A549 (cell line): ENCODE measurements at regions not wholly inside any gene's neighbourhood (a gene's known extent, or its start where the extent isn't known, plus 50 kb on each side); places are given as distances from the start of the nearest gene placed in this dataset.

Experiments
- ATAC-seq, 2 experiments: fragments of 200-7000 bp in 1 of 2; fragments of >200 bp in 1 of 2; cut with Nextera tagmentation in 1 of 2; cut with Tn5 transposase in 1 of 2; 3 replicates each; pipeline versions ENCODE4 v1.8.0 to v1.9.1; 2018 to 2020; ENCODE audit warnings: mild to moderate bottlenecking in 1 of 2, moderate library complexity in 1 of 2
- CTCF ChIA-PET: fragments of 300-600 bp; sonication (Branson Sonifier 250); formaldehyde crosslinking; extraction: SDS; loops from one replicate; lab custom pipeline; 2021; ENCODE audit warnings: antibody characterized with exemption, inconsistent platforms; lab: Yijun Ruan, JAX
- POLR2A ChIA-PET: fragments of 350-600 bp; formaldehyde crosslinking; extraction: SDS; loops from one replicate; lab custom pipeline; 2021; ENCODE audit warnings: antibody characterized with exemption, inconsistent platforms; lab: Yijun Ruan, JAX
- DNase-seq, 2 experiments: peaks; one replicate each; pipeline versions ENCODE4 v3.0.0 to v3.0.0-alpha.2; 2011 to 2016; ENCODE audit warnings: low read depth in 1 of 2, low spot score in 1 of 2
- FAIRE-seq: peaks from 2 replicates; lab custom pipeline; 2011; peaks lifted over from hg19 to GRCh38; lab: Jason Lieb, UNC
- H3K27ac ChIP-seq, 2 experiments: fragments of >200 bp; sonication (Bioruptor Twin); formaldehyde crosslinking; 3 replicates each; pipeline ENCODE4 v1.5.1; 2016 to 2017
- H3K4me1 ChIP-seq: fragments of >200 bp; sonication (Bioruptor Twin); formaldehyde crosslinking; 3 replicates; pipeline ENCODE4 v1.6.1; 2016
- H3K4me2 ChIP-seq: fragments of >200 bp; sonication (Bioruptor Twin); formaldehyde crosslinking; 3 replicates; pipeline ENCODE4 v1.6.1; 2016
- H3K4me3 ChIP-seq: fragments of >200 bp; sonication (Bioruptor Twin); formaldehyde crosslinking; 3 replicates; pipeline ENCODE4 v1.5.1; 2016
- H3K9me3 ChIP-seq: fragments of >200 bp; sonication (Bioruptor Twin); formaldehyde crosslinking; 3 replicates; pipeline ENCODE4 v1.6.1; 2016
- CBX2 ChIP-seq: fragments of 200-600 bp; sonication (generic); IDR thresholded peaks from 2 replicates; pipeline ENCODE4 v1.6.1; 2016; ENCODE audit warnings: low read depth, mild to moderate bottlenecking, borderline replicate concordance
- CBX8 ChIP-seq: fragments of 200-600 bp; sonication (generic); IDR thresholded peaks from 2 replicates; pipeline ENCODE4 v1.6.1; 2016
- EHMT2 ChIP-seq: fragments of 200-600 bp; sonication (generic); IDR thresholded peaks from 2 replicates; pipeline ENCODE4 v1.6.1; 2016; ENCODE audit warnings: antibody characterized with exemption, low read depth, mild to moderate bottlenecking, moderate library complexity
- ESRRA ChIP-seq: fragments of 150-350 bp; IDR thresholded peaks from 2 replicates; pipeline ENCODE4 v1.6.1; 2014; ENCODE audit warnings: mild to moderate bottlenecking, low read length, borderline replicate concordance
- FOSL2 ChIP-seq, 2 experiments: fragments of 450-650 bp in 1 of 2; fragments of >200 bp in 1 of 2; sonication (Bioruptor Twin) in 1 of 2; formaldehyde crosslinking; IDR thresholded peaks; 2 replicates each; pipeline versions ENCODE4 v1.5.0 to v1.6.1; 2016 to 2020; ENCODE audit warnings: mild to moderate bottlenecking in 1 of 2, moderate library complexity in 1 of 2
- GATA3 ChIP-seq: IDR thresholded peaks from 2 replicates; pipeline ENCODE4 v1.6.1; 2012; ENCODE audit warnings: borderline replicate concordance
- HEYL ChIP-seq: fragments of 250-450 bp; sonication (Bioruptor Pico); IDR thresholded peaks from 2 replicates; pipeline ENCODE4 v1.8.0; 2021; ENCODE audit warnings: mild to moderate bottlenecking, moderate library complexity
- HOXA7 ChIP-seq: fragments of 250-450 bp; sonication (Bioruptor Pico); IDR thresholded peaks from 2 replicates; pipeline ENCODE4 v1.5.0; 2020; ENCODE audit warnings: mild to moderate bottlenecking, moderate library complexity
- HOXB13 ChIP-seq: fragments of 250-450 bp; sonication (Bioruptor Pico); IDR thresholded peaks from 2 replicates; pipeline ENCODE4 v1.5.0; 2020; ENCODE audit warnings: low read depth, mild to moderate bottlenecking, moderate library complexity
- HOXB5 ChIP-seq: fragments of 250-450 bp; sonication (Bioruptor Pico); IDR thresholded peaks from 2 replicates; pipeline ENCODE4 v1.5.0; 2020; ENCODE audit warnings: mild to moderate bottlenecking, moderate library complexity
- JUN ChIP-seq, 2 experiments: fragments of >200 bp; sonication (Bioruptor Twin); formaldehyde crosslinking; IDR thresholded peaks; 2 replicates in 1 of 2; 3 replicates in 1 of 2; pipeline ENCODE4 v1.6.1; 2016 to 2017
- JUNB ChIP-seq: fragments of >200 bp; sonication (Bioruptor Twin); formaldehyde crosslinking; IDR thresholded peaks from 2 replicates; pipeline ENCODE4 v1.6.1; 2016
- NPAS2 ChIP-seq: fragments of 250-450 bp; sonication (Bioruptor Pico); IDR thresholded peaks from 2 replicates; pipeline ENCODE4 v1.8.0; 2022; ENCODE audit warnings: mild to moderate bottlenecking, moderate library complexity, borderline replicate concordance
- NR3C1 ChIP-seq: fragments of >200 bp; sonication (Bioruptor Twin); formaldehyde crosslinking; IDR thresholded peaks from 3 replicates; pipeline ENCODE4 v1.6.1; 2017
- PHF8 ChIP-seq: fragments of 200-600 bp; sonication (generic); IDR thresholded peaks from 2 replicates; pipeline ENCODE4 v1.6.1; 2016; ENCODE audit warnings: low read depth, mild to moderate bottlenecking, antibody characterized with exemption, moderate library complexity, borderline replicate concordance
- POLR2A ChIP-seq: IDR thresholded peaks from 2 replicates; pipeline ENCODE4 v1.6.1; 2012; ENCODE audit warnings: mild to moderate bottlenecking, low read length
- RCOR1 ChIP-seq: fragments of 150-350 bp; IDR thresholded peaks from 2 replicates; pipeline ENCODE4 v1.6.1; 2014; ENCODE audit warnings: antibody characterized with exemption, low read length, low read depth
- RFX5 ChIP-seq: fragments of 450-650 bp; IDR thresholded peaks from 2 replicates; pipeline ENCODE4 v1.7.1; 2014; ENCODE audit warnings: antibody characterized with exemption, mild to moderate bottlenecking, moderate library complexity
- SREBF2 ChIP-seq: fragments of 450-650 bp; IDR thresholded peaks from 2 replicates; pipeline ENCODE4 v1.6.1; 2014; ENCODE audit warnings: mild to moderate bottlenecking, moderate library complexity
- TFCP2L1 ChIP-seq: fragments of 250-450 bp; sonication (Bioruptor Pico); IDR thresholded peaks from 2 replicates; pipeline ENCODE4 v1.5.0; 2021; ENCODE audit warnings: mild to moderate bottlenecking
- ZC3H11A ChIP-seq: fragments of 450-650 bp; IDR thresholded peaks from 2 replicates; pipeline ENCODE4 v1.6.1; 2014; ENCODE audit warnings: antibody characterized with exemption, mild to moderate bottlenecking
- ZSCAN20 ChIP-seq: fragments of 250-450 bp; sonication (Bioruptor Pico); IDR thresholded peaks from 2 replicates; pipeline ENCODE4 v1.8.0; 2022; ENCODE audit warnings: mild to moderate bottlenecking, moderate library complexity
- WGBS: methylation state at CpG from one replicate; pipeline ENCODE4 v1.1.6; 2017; ENCODE audit errors: missing lambda C conversion rate; 5-methylcytosine and 5-hydroxymethylcytosine counted together
- TF ChIP-seq, protein P1 (sequence below): fragments of 450-650 bp; IDR thresholded peaks from 2 replicates; pipeline ENCODE4 v1.6.1; 2014; ENCODE audit warnings: antibody characterized with exemption
- TF ChIP-seq, protein P2 (sequence below): fragments of >200 bp; sonication (Bioruptor Twin); formaldehyde crosslinking; IDR thresholded peaks from 2 replicates; pipeline ENCODE4 v1.6.1; 2016
- TF ChIP-seq, protein P3 (sequence below): fragments of 250-450 bp; sonication (Bioruptor Pico); IDR thresholded peaks from 2 replicates; pipeline ENCODE4 v1.5.0; 2021; ENCODE audit warnings: mild to moderate bottlenecking, moderate library complexity, borderline replicate concordance
- TF ChIP-seq, protein P4 (sequence below): fragments of >200 bp; sonication (Bioruptor Twin); formaldehyde crosslinking; IDR thresholded peaks from 3 replicates; pipeline ENCODE4 v1.6.1; 2016
- TF ChIP-seq, protein P5 (sequence below): IDR thresholded peaks from 2 replicates; pipeline ENCODE4 v1.6.1; 2012

DNA sequence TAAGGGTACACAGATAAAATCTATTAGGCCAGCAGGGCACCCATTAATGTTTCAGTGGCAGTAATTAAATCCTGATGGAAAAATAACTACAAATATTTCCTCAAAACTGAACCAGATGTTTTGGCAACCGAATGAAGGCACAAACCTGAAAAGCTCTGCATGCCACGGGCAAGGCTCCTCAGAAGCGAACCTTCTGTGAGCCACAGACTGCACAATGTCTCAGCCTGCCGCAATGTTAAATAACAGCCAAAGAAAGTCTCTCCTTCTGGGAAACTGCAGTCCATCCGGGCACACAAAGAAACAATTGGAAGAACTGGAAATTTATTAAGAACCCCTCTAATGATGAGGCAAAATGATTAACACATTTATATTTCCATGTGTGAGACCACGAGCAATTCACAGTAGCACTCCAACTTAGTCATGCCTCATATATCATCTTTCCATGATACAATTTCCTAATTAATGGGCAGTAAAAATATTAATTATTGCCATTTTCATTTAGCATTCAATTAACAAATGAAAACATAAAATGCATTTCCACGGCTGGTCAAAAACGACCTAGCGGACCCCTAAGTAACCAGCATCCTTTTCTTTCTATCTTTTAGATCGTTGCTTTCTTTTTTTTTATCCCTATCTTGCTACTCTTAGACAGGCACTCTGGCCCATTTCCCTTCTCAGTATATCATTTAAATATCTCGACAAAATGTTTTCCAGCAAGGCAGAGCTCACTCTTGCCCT is 237.5 kb downstream of the EPHA4 start:
- no peak for ATAC-seq
- WGBS: 24% methylated on average over 11 of the region's 11 CpGs

DNA sequence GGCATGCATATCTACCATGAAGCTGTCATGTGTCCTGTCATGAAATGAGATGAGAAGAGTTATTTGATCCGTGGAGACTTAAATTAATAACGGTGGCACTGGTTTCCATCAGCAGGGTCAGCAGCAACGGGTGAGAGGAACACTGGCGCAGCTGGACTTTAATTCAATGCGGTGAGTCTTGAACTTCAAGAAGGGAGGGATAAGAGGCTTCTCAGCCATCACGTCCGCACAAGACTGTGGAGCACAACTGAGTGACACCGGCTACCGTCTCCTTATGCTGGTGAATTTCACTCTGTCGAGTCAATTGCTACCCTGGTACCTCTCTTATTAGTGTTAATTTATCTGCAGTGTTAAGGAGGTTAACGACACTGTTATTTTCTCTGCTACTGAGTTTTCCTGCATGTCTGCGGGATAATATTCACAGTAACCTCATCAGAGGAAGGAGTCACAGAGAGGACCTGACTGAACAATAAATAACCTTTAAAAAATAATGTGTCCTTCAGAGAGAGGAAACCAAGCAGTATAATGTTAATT is 236.8 kb downstream of the EPHA4 start:
- WGBS: 22% methylated on average over 12 of the region's 12 CpGs
- FAIRE-seq: no peak
- CTCF ChIA-PET: no interaction called here

More for the DNA sequence above, 237.5 kb downstream of the EPHA4 start:
- DNase-seq (no peak), FAIRE-seq (no peak)
- Histone ChIP-seq H3K4me2 (no peak overlapping the region), H3K27ac (no peak overlapping the region), H3K4me3 (no peak overlapping the region), H3K4me1 (no peaks in the 10 kb centered on the region), H3K9me3 (no peaks in the 10 kb centered on the region)
- POLR2A ChIA-PET: no interaction called here
- CTCF ChIA-PET: no interaction called here
- TF ChIP-seq, protein P1, sequence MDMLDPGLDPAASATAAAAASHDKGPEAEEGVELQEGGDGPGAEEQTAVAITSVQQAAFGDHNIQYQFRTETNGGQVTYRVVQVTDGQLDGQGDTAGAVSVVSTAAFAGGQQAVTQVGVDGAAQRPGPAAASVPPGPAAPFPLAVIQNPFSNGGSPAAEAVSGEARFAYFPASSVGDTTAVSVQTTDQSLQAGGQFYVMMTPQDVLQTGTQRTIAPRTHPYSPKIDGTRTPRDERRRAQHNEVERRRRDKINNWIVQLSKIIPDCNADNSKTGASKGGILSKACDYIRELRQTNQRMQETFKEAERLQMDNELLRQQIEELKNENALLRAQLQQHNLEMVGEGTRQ: no peak
- TF ChIP-seq POLR2A: no peak
- TF ChIP-seq HOXB13 (CRISPR knock-in tag): no peak
- no peak for TF ChIP-seq HOXB5
- TF ChIP-seq HEYL: no peak
- no peak for TF ChIP-seq NR3C1
- TF ChIP-seq, protein P2, sequence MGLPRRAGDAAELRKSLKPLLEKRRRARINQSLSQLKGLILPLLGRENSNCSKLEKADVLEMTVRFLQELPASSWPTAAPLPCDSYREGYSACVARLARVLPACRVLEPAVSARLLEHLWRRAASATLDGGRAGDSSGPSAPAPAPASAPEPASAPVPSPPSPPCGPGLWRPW: no peak
- TF ChIP-seq JUN (IDR thresholded peaks at IDR 0.05): no peak
- TF ChIP-seq RFX5: no peak
- TF ChIP-seq RCOR1: no peak
- no peak for TF ChIP-seq NPAS2 (CRISPR knock-in tag)
- no peak for TF ChIP-seq GATA3
- no peak for TF ChIP-seq SREBF2
- no peak for TF ChIP-seq PHF8
- no peak for TF ChIP-seq JUNB
- TF ChIP-seq, protein P3, sequence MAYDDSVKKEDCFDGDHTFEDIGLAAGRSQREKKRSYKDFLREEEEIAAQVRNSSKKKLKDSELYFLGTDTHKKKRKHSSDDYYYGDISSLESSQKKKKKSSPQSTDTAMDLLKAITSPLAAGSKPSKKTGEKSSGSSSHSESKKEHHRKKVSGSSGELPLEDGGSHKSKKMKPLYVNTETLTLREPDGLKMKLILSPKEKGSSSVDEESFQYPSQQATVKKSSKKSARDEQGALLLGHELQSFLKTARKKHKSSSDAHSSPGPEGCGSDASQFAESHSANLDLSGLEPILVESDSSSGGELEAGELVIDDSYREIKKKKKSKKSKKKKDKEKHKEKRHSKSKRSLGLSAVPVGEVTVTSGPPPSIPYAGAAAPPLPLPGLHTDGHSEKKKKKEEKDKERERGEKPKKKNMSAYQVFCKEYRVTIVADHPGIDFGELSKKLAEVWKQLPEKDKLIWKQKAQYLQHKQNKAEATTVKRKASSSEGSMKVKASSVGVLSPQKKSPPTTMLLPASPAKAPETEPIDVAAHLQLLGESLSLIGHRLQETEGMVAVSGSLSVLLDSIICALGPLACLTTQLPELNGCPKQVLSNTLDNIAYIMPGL (CRISPR knock-in tag): no peak
- TF ChIP-seq TFCP2L1 (CRISPR knock-in tag): no peak
- no peak for TF ChIP-seq CBX2
- TF ChIP-seq ESRRA: no peak

More for the DNA sequence above, 236.8 kb downstream of the EPHA4 start:
- POLR2A ChIA-PET: no interaction called here
- Histone ChIP-seq H3K9me3 (no peaks in the 10 kb centered on the region), H3K4me2 (no peak overlapping the region), H3K27ac (no peak overlapping the region), H3K4me1 (no peaks in the 10 kb centered on the region), H3K4me3 (no peak overlapping the region)
- DNase-seq (no peak), ATAC-seq (no peak)
- TF ChIP-seq EHMT2 (no peak), NPAS2 (CRISPR knock-in tag) (no peak), ZSCAN20 (CRISPR knock-in tag) (no peak), POLR2A (no peak), RCOR1 (no peak), CBX2 (no peak), FOSL2 (IDR thresholded peaks at IDR 0.05) (no peak), FOSL2 (CRISPR knock-in tag; IDR thresholded peaks at IDR 0.05) (no peak), ZC3H11A (no peak), RFX5 (no peak), HOXA7 (CRISPR knock-in tag) (no peak), CBX8 (no peak)
- TF ChIP-seq, protein P4, sequence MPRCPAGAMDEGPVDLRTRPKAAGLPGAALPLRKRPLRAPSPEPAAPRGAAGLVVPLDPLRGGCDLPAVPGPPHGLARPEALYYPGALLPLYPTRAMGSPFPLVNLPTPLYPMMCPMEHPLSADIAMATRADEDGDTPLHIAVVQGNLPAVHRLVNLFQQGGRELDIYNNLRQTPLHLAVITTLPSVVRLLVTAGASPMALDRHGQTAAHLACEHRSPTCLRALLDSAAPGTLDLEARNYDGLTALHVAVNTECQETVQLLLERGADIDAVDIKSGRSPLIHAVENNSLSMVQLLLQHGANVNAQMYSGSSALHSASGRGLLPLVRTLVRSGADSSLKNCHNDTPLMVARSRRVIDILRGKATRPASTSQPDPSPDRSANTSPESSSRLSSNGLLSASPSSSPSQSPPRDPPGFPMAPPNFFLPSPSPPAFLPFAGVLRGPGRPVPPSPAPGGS: no peak
- TF ChIP-seq, protein P5, sequence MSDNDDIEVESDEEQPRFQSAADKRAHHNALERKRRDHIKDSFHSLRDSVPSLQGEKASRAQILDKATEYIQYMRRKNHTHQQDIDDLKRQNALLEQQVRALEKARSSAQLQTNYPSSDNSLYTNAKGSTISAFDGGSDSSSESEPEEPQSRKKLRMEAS: no peak
- TF ChIP-seq, protein P1: no peak
